Stimulated activated CD8-positive, alpha-beta memory T cell treated with anti-CD3 and anti-CD28 coated beads, Interleukin-4, amount 100 ng/mL, for 4 hours (primary cell): ENCODE measurements at regions not wholly inside any gene's neighbourhood (a gene's known extent, or its start where the extent isn't known, plus 50 kb on each side); places are given as distances from the start of the nearest gene placed in this dataset.
"Not testable (repeated sequence)": the region's sequence is repeated elsewhere in the genome, so short reads cannot be mapped to it uniquely, and the experiment has no call there.

ENCODE experiments used
- DNase-seq, 2 donors: peaks; one replicate each; pipeline ENCODE4 v3.0.0-alpha.2; 2020; ENCODE audit warnings: low read depth in 2 of 2, low spot score in 1 of 2

DNA sequence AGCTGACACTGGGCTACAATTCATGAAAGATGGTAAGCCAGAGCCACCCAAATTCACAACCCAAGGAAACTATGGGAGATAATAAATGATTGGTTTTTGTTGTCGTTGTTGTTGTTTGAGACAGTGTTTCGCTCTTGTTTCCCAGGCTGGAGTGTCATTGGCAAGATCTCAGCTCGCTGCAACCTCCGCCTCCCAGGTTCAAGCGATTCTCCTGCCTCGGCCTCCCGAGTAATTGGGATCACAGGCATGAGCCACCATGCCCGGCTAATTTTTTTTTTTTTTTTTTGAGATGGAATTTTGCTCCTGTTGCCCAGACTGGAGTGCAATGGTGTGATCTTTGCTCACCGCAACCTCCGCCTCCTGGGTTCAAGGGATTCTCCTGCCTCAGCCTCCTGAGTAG, 65.9 kb upstream of the METTL9 start:
- not testable (repeated sequence) for DNase-seq

DNA sequence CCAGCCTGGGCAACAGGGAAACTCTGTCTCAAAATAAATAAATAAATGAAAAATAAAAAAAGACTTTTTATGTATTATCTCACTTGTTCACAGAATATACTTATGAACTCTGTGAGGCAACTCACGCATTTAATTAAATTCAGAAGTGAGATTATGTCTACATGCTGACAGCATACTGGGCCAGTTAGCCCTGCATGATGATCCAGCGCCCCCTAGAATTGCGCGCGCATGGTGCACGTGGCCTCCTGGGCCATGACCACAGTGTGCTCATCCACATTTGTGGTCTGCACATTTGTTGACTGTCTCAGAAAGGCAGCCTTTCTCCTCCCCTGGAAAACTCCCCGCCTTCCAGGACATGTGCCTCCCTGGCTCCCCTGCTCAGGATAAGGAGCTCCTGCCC, 64.8 kb upstream of the METTL9 start:
- not testable (repeated sequence) for DNase-seq

DNA sequence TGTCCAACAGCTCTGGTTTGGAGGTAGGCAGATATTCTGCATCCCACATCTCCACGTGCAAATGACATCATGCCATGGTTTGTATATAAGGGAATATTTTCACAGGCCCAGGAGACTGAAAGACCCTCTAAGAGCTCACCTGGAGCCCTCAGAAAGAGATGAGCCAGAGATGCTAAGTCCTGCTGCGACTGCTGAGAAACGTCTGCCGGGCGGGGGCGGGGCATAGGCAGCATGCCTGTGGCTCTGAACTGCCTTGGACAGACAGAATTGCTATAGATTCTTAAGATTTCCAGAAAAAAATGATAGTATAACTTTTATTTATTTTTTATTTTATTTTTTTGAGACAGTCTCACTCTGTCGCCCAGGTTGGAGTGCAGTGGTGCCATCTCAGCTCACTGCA, 64.2 kb upstream of the METTL9 start:
- not testable (repeated sequence) for DNase-seq

DNA sequence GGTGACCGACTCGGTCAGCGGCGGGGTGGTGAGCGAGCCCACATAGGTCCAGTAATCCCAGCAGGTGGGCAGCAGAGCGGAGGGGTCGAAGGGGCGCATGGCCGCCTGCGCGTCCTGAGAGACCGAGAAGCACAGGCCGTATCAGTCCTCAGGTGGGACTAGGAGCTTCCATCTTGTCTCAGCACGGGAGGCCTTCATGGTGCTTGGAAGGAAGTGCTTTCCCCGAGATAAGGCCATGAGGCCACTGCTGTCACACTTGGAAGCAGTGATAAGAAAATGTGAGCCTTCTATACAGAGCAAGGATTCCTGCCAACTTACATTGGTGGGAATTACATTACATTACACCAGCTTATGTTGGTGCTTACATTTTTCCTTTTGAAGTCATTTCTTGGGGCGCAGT, 62.6 kb upstream of the METTL9 start:
- not testable (repeated sequence) for DNase-seq

DNA sequence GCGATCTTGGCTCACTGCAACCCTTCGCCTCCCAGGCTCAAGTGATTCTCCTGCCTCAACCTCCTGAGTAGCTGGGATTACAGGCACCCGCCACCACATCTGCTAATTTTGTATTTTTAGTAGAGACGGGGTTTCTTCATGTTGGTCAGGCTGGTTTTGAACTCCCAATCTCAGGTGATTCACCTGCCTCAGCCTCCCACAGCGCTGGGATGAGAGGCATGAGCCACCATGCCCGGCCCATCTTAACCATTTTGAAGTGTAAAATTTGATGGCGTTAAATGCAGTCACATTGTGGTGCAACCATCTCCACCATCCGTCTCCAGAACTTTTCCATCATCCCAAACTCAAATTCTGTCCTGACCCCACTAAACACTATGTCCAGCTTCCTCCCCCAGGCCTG, 61.8 kb upstream of the METTL9 start:
- DNase-seq = not testable (repeated sequence)

DNA sequence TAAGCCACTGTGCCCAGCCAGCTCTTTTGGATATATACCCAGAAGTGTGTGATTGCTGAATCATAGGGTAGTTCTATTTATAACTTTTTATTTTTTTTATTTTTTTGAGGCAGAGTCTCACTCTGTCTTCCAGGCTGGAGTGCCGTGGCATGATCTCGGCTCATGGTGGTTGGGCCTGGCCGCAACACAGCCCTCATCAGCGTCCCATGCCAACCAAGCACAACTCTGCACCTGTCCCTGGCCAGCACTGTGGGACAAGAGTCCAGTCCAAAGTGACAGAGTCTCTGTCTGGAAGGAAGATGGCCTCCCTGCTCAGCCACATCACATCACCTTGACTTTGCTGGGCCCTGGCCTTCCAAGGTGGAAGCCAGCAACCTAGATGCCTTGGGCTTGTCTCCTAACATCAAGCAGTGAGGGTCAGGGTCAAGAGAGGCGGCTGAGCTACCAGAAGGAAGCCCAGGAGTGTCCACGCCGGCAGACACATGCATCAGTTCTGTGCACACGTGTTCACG, 60.2 kb upstream of the METTL9 start:
- not testable (repeated sequence) for DNase-seq

DNA sequence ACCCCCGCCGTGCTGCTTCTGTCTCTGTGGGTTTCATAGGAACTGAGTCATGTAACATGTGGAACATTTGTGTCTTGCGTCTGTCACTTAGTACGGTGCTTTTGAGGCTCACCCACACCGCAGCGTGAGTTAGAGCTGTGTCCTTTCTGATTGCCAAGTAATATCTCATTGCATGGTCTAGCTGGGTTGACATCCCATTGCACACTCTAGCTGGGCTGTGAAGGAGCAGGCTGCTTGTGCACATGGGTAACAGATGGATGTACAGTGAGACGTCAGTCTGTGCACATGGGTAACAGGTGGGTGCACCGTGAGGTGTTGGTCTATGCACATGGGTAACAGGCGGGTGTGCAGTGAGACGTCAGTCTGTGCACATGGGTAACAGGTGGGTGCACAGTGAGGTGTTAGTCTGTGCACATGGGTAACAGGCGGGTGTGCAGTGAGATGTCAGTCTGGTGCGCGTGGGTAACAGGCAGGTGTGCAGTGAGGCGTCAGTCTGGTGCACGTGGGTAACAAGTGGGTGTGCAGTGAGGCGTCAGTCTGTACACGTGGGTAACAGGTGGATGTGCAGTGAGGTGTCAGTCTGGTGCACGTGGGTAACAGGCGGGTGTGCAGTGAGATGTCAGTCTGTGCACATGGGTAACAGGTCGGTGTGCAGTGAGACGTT, 58.5 kb upstream of the METTL9 start:
- DNase-seq = peak in 1 of 2 donors; percentile 74

DNA sequence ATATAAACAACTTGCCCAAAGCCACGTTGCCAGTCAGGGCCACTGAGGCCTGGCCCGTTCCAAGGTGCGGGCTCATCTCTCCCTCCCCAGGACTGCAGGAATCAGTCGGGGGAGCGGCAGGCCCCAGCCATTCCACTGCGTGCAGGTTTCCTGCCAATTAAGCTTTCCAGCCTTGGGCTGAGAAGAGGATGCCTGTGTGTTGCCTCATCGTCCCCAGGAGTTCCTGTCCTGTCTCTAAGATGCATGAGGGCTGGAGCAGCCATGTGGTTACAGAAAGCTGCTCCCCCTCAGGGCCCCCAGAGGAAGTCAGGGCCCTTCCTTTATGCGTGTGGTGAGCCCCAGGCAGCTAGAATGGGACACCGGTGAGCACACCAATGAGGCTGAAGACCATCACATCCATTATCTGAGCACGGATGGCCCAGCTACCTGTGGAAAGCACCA, 57.7 kb upstream of the METTL9 start:
- not testable (repeated sequence) for DNase-seq

DNA sequence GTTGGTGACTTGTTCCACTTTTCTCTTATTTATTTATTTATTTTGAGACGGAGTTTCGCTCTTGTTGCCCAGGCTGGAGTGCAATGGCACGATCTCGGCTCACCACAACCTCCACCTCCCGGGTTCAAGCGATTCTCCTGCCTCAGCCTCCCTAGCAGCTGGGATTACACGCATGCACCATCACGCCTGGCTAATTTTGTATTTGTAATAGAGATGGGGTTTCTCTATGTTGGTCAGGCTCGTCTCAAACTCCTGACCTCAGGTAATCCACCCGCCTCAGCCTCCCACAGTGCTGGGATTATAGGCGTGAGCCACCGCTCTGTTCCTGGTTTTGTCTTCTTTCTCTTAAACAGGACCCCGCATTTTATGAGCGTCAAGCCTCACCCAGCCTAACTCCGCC, 57.3 kb upstream of the METTL9 start:
- not testable (repeated sequence) for DNase-seq

DNA sequence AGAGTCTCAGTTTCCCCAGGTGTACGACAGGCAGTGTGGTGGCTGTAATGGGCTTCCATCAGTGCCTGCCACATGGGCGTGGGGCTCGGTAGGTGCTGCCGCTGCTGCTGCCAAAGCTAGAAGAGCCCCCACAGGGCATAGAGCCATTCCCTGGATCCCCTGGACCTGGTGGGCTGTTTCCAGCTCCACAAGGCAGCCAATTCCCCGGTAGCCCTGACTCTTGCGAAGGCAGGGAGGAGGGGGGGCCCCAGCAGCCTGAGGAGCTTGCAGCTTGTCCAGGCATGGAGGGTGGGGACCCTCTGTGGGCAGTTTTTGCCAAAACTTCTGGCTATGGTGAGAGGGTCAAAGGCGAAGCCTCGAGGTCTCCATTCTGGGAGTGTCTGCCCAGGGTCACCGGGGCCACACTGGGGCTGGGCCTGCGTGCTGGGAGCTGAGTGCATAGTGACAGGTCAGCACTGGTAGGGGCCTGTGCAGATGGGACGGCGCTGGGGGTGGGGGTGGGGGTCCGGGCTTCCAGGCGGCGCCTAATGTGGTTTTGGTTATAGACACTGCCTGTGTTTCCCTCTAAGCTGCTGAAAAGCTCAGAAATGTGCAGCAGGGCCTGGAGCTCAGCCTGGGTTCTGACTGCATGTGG, 56.8 kb upstream of the METTL9 start:
- DNase-seq = not testable (repeated sequence)

DNA sequence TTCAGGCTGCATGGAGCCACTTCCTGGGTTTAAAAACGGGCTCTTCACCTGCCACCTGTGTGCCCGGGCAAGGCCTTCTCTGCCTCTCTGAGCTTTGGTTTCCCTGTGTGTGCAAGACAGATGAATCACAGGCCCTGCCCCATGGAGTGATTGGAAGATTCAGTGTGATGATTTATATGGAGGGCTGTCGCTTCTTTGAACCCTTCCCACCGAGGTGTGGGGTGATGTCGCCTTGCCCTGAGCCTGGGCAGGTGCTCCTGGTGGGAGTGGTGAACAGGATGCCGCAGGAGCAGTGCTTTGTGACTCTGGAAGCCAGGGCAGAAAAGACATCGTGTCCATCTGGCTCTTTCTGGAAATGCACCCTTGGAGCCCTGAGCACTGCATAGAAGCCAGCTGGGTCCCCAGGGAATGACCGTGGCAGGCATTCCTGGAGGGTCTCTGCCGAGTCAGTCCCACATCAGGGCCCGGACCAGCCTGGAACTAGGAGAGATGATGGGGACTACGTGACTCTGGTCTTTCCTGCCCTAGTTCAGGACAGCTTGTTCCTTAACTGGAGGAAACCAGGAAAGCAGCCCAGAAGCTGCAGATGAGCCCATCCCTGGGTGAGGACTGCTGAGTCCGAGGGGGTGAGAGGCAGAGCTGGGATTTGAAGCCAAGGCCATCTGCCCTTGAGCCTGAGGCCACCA, 56.1 kb upstream of the METTL9 start:
- DNase-seq = not testable (repeated sequence)

DNA sequence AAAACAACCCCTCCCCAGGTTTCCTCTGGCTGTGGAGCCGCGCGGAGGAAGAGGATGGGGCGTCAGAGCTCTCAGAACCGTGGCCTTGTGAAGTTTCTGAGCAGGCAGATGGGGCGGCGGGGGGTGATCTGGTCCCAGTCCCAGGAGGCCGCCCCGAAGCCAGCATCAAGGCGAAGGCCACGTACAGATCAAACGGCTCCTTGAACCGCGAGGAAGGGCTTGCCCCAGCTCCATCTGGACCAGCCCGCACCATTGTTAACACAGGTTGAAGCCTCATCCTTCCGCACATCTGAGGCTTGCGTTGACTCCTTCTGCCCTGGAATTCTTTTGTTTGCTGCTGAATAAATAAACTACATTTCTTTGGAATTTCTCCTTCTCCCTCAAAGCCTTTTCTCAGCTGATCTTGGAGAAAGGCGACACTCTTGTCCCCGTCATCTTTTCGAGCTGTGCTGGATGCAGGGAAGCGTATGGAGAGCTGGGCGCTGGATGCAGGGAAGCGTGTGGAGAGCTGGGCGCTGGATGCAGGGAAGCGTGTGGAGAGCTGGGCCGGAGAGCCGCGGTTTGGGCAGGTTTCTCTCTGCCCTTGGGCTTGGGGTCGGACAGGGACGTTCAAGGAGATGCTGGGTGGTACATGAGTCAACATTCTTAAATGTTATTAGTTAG, 53.6 kb upstream of the METTL9 start:
- DNase-seq = not testable (repeated sequence)

DNA sequence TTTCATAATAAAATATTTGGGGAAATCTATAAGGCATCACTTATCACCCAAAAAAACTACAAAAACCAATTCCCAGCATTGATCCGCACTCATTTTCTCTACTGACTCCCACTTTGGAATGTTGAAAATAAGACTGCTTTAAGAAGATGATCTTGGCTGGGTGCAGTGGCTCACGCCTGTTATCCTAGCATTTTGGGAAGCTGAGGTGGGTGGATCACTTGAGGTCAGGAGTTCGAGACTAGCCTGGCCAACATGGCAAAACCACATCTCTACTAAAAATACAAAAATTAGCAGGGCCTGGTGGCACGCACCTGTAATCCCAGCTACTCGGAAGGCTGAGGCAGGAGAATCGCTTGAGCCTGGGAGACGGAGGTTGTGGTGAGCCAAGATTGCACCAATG, 50.0 kb upstream of the METTL9 start:
- not testable (repeated sequence) for DNase-seq
